AG10803 (cell line): ENCODE measurements at regions not wholly inside any gene's neighbourhood (a gene's known extent, or its start where the extent isn't known, plus 50 kb on each side); places are given as distances from the start of the nearest gene placed in this dataset.

ENCODE experiments used
- DNase-seq: peaks from one replicate; pipeline ENCODE4 v3.0.0; 2010; ENCODE audit warnings: low read depth
- H3K4me3 ChIP-seq: 2 replicates; pipeline ENCODE4 v1.5.1; 2011; ENCODE audit warnings: mild to moderate bottlenecking, low read length, control low read depth
- CTCF ChIP-seq: conservative IDR thresholded peaks from 2 replicates; pipeline ENCODE4 v1.5.1; 2011; ENCODE audit warnings: mild to moderate bottlenecking, low read length, control low read depth, inconsistent platforms

DNA sequence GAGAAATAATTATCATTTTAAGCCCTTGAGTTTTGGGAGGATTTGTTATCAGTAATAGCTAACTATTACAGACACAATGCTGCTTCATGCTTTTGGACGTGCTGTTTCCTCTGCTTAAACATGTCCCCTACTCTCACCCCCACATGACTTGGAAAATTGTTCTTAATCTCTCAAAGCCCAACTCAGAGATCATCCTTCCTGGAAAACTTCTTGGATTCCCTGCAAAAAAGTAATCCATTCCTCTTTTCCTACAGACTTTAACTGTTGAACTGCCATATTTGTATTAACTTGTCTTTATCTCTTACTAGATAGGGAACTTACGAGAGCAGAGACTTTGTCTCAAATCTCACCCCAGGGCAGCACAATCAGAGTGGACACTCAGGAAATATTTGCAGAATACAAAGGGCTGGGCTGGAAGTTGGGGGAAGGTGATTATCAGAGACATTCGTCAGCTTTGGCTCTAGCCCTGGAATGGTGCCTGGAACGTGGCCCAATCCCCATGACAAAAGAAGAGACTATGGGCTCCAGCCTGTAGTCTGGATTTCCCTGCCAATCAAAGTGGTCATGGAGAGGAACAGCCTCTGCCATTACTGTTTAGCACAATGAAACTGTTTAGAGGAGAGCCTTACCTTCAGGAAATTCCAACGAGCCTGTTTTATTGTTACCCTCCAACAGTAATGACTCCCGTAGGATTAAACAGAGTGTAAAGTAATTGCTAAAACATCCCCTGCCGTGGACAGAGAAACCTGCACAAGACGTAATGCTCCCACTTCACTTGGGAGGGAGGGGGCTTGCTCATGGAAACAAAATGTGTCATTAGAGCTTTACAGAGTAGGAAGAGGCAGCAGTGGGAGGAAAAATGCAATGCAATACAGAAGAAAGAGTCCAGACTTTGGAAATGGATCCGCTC is 140.4 kb upstream of the AUTS2 start:
- no peak for TF ChIP-seq CTCF
- DNase-seq, result peak; percentile 56
- peak overlapping the region; percentile 11; the same call in 1 of the 2 replicates for H3K4me3 ChIP-seq

DNA sequence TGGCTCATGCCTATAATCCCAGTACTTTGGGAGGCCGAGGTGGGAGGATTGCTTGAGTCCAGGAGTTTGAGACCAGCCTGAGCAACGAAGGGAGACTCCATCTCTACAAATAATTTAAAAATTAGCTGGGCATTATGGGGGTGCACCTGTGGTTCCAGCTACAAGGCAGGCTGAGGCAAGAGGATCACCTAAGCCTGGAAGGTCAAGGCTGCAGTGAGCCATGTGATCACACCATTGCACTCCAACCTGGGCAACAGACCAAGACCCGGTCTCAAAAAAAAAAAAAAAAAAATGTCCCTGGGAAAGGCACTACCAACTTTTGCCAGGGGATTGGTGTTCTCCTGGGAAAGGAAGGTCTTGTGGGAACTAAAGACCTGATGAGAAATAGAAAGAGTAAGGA is 134.2 kb upstream of the AUTS2 start:
- TF ChIP-seq CTCF, result no peak
- no peak for DNase-seq
- H3K4me3 ChIP-seq, result no peak overlapping the region

- no peak overlapping the region for H3K4me3 ChIP-seq
- DNase-seq, result no peak
- no peak for TF ChIP-seq CTCF
Observed at GRCh38 chr7:69465262-69465661, 133.0 kb upstream of the AUTS2 start.

GRCh38 chr7:69467826-69468225 is 130.4 kb upstream of the AUTS2 start:
- no peak for TF ChIP-seq CTCF
- no peak for DNase-seq
- no peak overlapping the region for H3K4me3 ChIP-seq

GRCh38 chr7:69476416-69476815 is 121.9 kb upstream of the AUTS2 start:
- H3K4me3 ChIP-seq, result no peak overlapping the region
- peak; percentile 74 for DNase-seq
- TF ChIP-seq CTCF, result no peak

DNA sequence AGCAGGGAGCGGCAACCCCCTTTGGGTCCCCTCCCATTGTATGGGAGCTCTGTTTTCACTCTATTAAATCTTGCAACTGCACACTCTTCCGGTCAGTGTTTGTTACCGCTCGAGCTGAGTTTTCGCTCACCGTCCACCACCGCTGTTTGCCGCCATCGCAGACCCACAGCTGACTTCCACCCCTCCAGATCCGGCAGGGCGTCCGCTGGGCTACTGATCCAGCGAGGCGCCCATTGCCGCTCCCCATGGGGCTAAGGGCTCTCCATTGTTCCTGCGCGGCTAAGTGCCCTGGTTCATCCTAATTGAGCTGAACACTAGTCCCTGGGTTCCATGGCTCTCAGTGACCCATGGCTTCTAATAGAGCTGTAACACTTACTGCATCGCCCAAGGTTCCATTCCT is 115.6 kb upstream of the AUTS2 start:
- no peak for DNase-seq
- TF ChIP-seq CTCF, result no peak

DNA sequence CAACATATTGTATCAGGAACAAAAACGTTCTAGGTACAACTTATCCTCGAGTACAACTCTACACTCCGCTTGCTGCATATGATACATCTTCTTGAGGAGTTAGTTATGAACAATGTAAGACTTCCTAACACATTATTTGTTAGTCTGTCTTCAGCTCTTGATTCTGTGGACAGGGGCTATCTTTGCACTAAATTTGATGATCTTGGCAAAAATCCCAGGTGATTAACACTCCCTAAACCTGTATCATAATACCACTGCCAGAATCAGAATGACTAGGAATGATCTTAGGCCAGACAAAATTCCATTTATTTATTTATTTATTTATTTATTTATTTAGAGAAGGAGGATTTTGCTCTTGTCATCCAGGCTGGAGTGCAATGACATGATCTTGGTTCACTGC is 108.7 kb upstream of the AUTS2 start:
- DNase-seq, result no peak
- no peak overlapping the region for H3K4me3 ChIP-seq
- TF ChIP-seq CTCF, result no peak

More for the DNA sequence above, 115.6 kb upstream of the AUTS2 start:
- no peak overlapping the region for H3K4me3 ChIP-seq
